ENCODE measurements at regions not wholly inside any gene's neighbourhood (a gene's known extent, or its start where the extent isn't known, plus 50 kb on each side); places are given as distances from the start of the nearest gene placed in this dataset.

DNA sequence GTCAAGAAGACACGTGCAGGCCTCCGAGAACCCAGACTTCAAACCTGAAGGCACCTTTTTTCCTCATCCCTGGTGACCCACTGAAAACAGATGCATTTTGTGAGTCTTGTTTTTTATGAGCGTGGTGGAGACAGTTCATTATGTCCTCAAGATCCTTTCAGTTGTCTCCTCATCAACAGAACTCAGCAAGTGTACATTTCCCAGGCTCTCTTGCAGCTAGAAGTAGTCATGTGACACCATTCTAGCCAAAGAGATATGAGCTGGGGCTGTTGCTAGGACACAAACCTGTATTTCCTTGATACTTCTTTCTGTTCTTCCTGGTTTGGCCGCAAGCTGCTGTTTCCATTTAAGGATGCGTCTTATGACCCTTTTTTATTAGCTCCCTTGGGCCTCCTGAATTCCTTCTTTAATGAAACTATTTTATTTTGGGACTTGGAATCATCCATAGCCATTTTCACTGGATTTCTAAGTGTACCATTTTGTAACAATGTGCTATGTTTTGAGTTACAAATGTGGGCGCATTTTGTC lies 135.7 kb upstream of the FOXF1 start:
- Histone ChIP-seq H3K27me3 (ENCODE audit: insufficient read depth, low read length) (no peaks in the 10 kb centered on the region), H3K79me2 (ENCODE audit: insufficient read depth, low read length) (no peaks in the 10 kb centered on the region)

DNA sequence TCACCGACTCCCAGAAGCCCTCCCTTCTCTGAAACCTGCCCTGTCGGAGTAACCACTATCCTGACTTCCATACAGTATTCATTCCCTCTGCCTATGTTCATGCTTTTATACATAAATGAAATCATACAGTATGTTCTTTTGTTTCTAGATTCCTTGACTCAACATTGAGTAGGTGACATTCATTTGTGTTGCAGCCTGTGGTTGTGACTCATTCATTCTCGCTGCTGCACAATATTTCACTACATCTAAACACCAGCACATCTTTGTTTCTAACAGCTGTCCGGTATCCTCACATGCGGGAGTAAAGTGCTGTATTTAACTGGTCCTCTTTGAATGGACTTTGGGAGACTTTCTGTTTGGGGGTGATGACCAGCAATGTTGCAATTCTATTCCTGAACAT lies 135.0 kb upstream of the FOXF1 start:
- H3K27ac ChIP-seq (ENCODE audit: low read depth, low read length) = no peak overlapping the region
- no peaks in the 10 kb centered on the region for H4K20me1 ChIP-seq (ENCODE audit: insufficient read depth)
- no peak for ATAC-seq
- peaks cover 0 to 9% of the 10 kb centered on the region in 2 experiments; a peak in 1 of 4 replicates for H3K9me3 ChIP-seq (ENCODE audit: control insufficient read depth in 1 of 2, insufficient read depth in 1 of 2, low read depth in 1 of 2, low read length in 2 of 2)
- ChIA-PET CTCF (interaction anchor here (0.9 to 1.2 kb wide), 2 partner anchors 17 to 35 kb away, joined by 3 read pairs; no protein-coding TSS in a partner anchor), POLR2A (no interaction called here), RAD21 (ENCODE audit: low non-redundant PET in 1 of 2, low total read pairs in 2 of 2, uncharacterized antibody in 2 of 2, unreplicated experiment in 2 of 2) (no interaction called here)
- DNase-seq (ENCODE audit: low read depth, low spot score) = no peak
- no peak overlapping the region for H3K4me3 ChIP-seq (replicated peaks in 1 of 2; ENCODE audit: low read depth in 1 of 2, low read length in 2 of 2)
- no TSS peak for BruUV-seq (replicated peaks)
- peaks cover 0 to 5% of the 10 kb centered on the region in 2 experiments; a peak in 1 of 4 replicates for H3K4me1 ChIP-seq (ENCODE audit: control insufficient read depth in 1 of 2, insufficient read depth in 2 of 2, low read length in 2 of 2)
- no peaks in the 10 kb centered on the region for H3K36me3 ChIP-seq (ENCODE audit: control insufficient read depth in 1 of 2, insufficient read depth in 2 of 2, low read length in 2 of 2)
- H3K27me3 ChIP-seq (ENCODE audit: insufficient read depth, low read length) = no peaks in the 10 kb centered on the region
- TF ChIP-seq SP1 (IDR thresholded peaks at IDR 0.05; ENCODE audit: low read depth) = no peak
- TF ChIP-seq ZNF274 (IDR thresholded peaks at IDR 0.05; ENCODE audit: low read depth, low read length) = no peak
- TF ChIP-seq, protein P1, sequence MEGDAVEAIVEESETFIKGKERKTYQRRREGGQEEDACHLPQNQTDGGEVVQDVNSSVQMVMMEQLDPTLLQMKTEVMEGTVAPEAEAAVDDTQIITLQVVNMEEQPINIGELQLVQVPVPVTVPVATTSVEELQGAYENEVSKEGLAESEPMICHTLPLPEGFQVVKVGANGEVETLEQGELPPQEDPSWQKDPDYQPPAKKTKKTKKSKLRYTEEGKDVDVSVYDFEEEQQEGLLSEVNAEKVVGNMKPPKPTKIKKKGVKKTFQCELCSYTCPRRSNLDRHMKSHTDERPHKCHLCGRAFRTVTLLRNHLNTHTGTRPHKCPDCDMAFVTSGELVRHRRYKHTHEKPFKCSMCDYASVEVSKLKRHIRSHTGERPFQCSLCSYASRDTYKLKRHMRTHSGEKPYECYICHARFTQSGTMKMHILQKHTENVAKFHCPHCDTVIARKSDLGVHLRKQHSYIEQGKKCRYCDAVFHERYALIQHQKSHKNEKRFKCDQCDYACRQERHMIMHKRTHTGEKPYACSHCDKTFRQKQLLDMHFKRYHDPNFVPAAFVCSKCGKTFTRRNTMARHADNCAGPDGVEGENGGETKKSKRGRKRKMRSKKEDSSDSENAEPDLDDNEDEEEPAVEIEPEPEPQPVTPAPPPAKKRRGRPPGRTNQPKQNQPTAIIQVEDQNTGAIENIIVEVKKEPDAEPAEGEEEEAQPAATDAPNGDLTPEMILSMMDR (IDR thresholded peaks at IDR 0.05 in 2 of 3, conservative IDR thresholded peaks at IDR 0.05 in 1 of 3; ENCODE audit: borderline replicate concordance in 1 of 3, insufficient read depth in 1 of 3, low read depth in 2 of 3, low read length in 2 of 3) = no peak
- no peak for TF ChIP-seq YY1 (IDR thresholded peaks at IDR 0.05; ENCODE audit: extremely low read depth, insufficient replicate concordance, low read depth, low read length)
- TF ChIP-seq, protein P2, sequence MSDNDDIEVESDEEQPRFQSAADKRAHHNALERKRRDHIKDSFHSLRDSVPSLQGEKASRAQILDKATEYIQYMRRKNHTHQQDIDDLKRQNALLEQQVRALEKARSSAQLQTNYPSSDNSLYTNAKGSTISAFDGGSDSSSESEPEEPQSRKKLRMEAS (IDR thresholded peaks at IDR 0.05) = no peak
- no peak for TF ChIP-seq TCF7L2 (IDR thresholded peaks at IDR 0.05; ENCODE audit: borderline replicate concordance, extremely low read depth, insufficient read depth, insufficient read length)
- TF ChIP-seq FOSL1 (IDR thresholded peaks at IDR 0.05; ENCODE audit: low read depth) = no peak
- TF ChIP-seq CBX3 (IDR thresholded peaks at IDR 0.05; ENCODE audit: low read depth) = no peak
- TF ChIP-seq RAD21 (IDR thresholded peaks at IDR 0.05; ENCODE audit: low read depth) = no peak
- TF ChIP-seq SIN3A (IDR thresholded peaks at IDR 0.05; ENCODE audit: low read depth) = no peak
- TF ChIP-seq, protein P3, sequence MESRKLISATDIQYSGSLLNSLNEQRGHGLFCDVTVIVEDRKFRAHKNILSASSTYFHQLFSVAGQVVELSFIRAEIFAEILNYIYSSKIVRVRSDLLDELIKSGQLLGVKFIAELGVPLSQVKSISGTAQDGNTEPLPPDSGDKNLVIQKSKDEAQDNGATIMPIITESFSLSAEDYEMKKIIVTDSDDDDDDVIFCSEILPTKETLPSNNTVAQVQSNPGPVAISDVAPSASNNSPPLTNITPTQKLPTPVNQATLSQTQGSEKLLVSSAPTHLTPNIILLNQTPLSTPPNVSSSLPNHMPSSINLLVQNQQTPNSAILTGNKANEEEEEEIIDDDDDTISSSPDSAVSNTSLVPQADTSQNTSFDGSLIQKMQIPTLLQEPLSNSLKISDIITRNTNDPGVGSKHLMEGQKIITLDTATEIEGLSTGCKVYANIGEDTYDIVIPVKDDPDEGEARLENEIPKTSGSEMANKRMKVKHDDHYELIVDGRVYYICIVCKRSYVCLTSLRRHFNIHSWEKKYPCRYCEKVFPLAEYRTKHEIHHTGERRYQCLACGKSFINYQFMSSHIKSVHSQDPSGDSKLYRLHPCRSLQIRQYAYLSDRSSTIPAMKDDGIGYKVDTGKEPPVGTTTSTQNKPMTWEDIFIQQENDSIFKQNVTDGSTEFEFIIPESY (IDR thresholded peaks at IDR 0.05; ENCODE audit: extremely low read depth, insufficient replicate concordance, low read length) = no peak
- TF ChIP-seq ELF1 (IDR thresholded peaks at IDR 0.05; ENCODE audit: borderline replicate concordance, low read depth) = no peak
- TF ChIP-seq EGR1 (IDR thresholded peaks at IDR 0.05; ENCODE audit: low read depth) = no peak
- no peak for TF ChIP-seq POLR2A (IDR thresholded peaks at IDR 0.05; ENCODE audit: borderline replicate concordance, extremely low read depth, insufficient read depth, insufficient read length)
- TF ChIP-seq CEBPB (IDR thresholded peaks at IDR 0.05; ENCODE audit: low read depth) = no peak
- TF ChIP-seq EZH2phosphoT487 (IDR thresholded peaks at IDR 0.05; ENCODE audit: borderline replicate concordance) = no peak
- H3K9me2 ChIP-seq (ENCODE audit: insufficient read depth) = no peaks in the 10 kb centered on the region
- no peaks in the 10 kb centered on the region for H3K79me2 ChIP-seq (ENCODE audit: insufficient read depth, low read length)
- no peak overlapping the region for H3K9ac ChIP-seq (ENCODE audit: low read length)
- H2AFZ ChIP-seq (ENCODE audit: low read depth, low read length, poor library complexity, severe bottlenecking) = no peak overlapping the region
- H3K4me2 ChIP-seq (ENCODE audit: low read length) = no peak overlapping the region
- intact Hi-C loops (cut with micrococcal nuclease) = no loop called here

More for the DNA sequence above, 135.7 kb upstream of the FOXF1 start:
- CTCF ChIA-PET = no interaction called here
- Histone ChIP-seq H3K4me2 (ENCODE audit: low read length) (no peak overlapping the region), H3K27ac (ENCODE audit: low read depth, low read length) (no peak overlapping the region), H3K9me2 (ENCODE audit: insufficient read depth) (no peaks in the 10 kb centered on the region), H3K9ac (ENCODE audit: low read length) (no peak overlapping the region), H2AFZ (ENCODE audit: low read depth, low read length, poor library complexity, severe bottlenecking) (no peak overlapping the region), H4K20me1 (ENCODE audit: insufficient read depth) (no peaks in the 10 kb centered on the region), H3K4me3 (replicated peaks in 1 of 2; ENCODE audit: low read depth in 1 of 2, low read length in 2 of 2) (no peak overlapping the region), H3K36me3 (ENCODE audit: control insufficient read depth in 1 of 2, insufficient read depth in 2 of 2, low read length in 2 of 2) (no peaks in the 10 kb centered on the region), H3K9me3 (ENCODE audit: control insufficient read depth in 1 of 2, insufficient read depth in 1 of 2, low read depth in 1 of 2, low read length in 2 of 2) (peaks cover 0 to 9% of the 10 kb centered on the region in 2 experiments; a peak in 1 of 4 replicates), H3K4me1 (ENCODE audit: control insufficient read depth in 1 of 2, insufficient read depth in 2 of 2, low read length in 2 of 2) (peaks cover 0 to 5% of the 10 kb centered on the region in 2 experiments; a peak in 1 of 4 replicates)
- intact Hi-C loops (cut with micrococcal nuclease) = no loop called here
- POLR2A ChIA-PET = no interaction called here
- RAD21 ChIA-PET (ENCODE audit: low non-redundant PET in 1 of 2, low total read pairs in 2 of 2, uncharacterized antibody in 2 of 2, unreplicated experiment in 2 of 2) = no interaction called here
- BruUV-seq (replicated peaks) = no TSS peak
- DNase-seq (ENCODE audit: low read depth, low spot score) = no peak
- ATAC-seq = no peak
- TF ChIP-seq POLR2A (IDR thresholded peaks at IDR 0.05; ENCODE audit: borderline replicate concordance, extremely low read depth, insufficient read depth, insufficient read length) = no peak
- TF ChIP-seq CBX3 (IDR thresholded peaks at IDR 0.05; ENCODE audit: low read depth) = peak; percentile 30; the same call in 1 of the 2 replicates
